Muscle of leg (tissue), 3 donors: ENCODE measurements at regions not wholly inside any gene's neighbourhood (a gene's known extent, or its start where the extent isn't known, plus 50 kb on each side); places are given as distances from the start of the nearest gene placed in this dataset.

ENCODE experiments used
- DNase-seq: peaks from one replicate; pipeline ENCODE4 v3.0.0; 2013
- H3K27ac ChIP-seq: one replicate; pipeline ENCODE4 v1.5.1; 2013; ENCODE audit warnings: mild to moderate bottlenecking, low read length, control low read depth
- H3K27me3 ChIP-seq: one replicate; pipeline ENCODE4 v1.6.1; 2013; ENCODE audit warnings: low read length; ENCODE audit not compliant: control insufficient read depth, insufficient read depth
- H3K36me3 ChIP-seq: one replicate; pipeline ENCODE4 v1.6.1; 2013; ENCODE audit warnings: low read length; ENCODE audit not compliant: control insufficient read depth, insufficient read depth
- H3K4me1 ChIP-seq: one replicate; pipeline ENCODE4 v1.6.1; 2013; ENCODE audit warnings: low read length; ENCODE audit not compliant: control insufficient read depth, insufficient read depth
- H3K4me3 ChIP-seq: one replicate; pipeline ENCODE4 v1.5.1; 2013; ENCODE audit warnings: low read length, control low read depth
- H3K9me3 ChIP-seq: replicated peaks from 2 replicates; pipeline ENCODE4 v1.6.1; 2013; ENCODE audit warnings: low read depth, low read length; ENCODE audit not compliant: control insufficient read depth
- WGBS: methylation state at CpG from one replicate; pipeline ENCODE4 v1.1.5; 2013; ENCODE audit warnings: missing lambda C conversion rate; ENCODE audit not compliant: insufficient coverage; 5-methylcytosine and 5-hydroxymethylcytosine counted together

GRCh38 chr1:88519156-88519555 lies 164.9 kb upstream of the PKN2 start:
- no CpG with 5 or more reads among the region's 1 CpG for WGBS

GRCh38 chr1:88523854-88524528 lies 160.1 kb upstream of the PKN2 start:
- WGBS, result no CpG with 5 or more reads among the region's 4 CpGs
- no peak overlapping the region for H3K27ac ChIP-seq
- no peak overlapping the region for H3K4me3 ChIP-seq
- no peaks in the 10 kb centered on the region for H3K27me3 ChIP-seq
- no peaks in the 10 kb centered on the region for H3K9me3 ChIP-seq
- H3K4me1 ChIP-seq, result no peaks in the 10 kb centered on the region
- no peak for DNase-seq
- no peaks in the 10 kb centered on the region for H3K36me3 ChIP-seq

More at GRCh38 chr1:88519156-88519555, 164.9 kb upstream of the PKN2 start:
- Histone ChIP-seq H3K4me1 (no peaks in the 10 kb centered on the region), H3K9me3 (no peaks in the 10 kb centered on the region), H3K4me3 (no peak overlapping the region), H3K27me3 (no peaks in the 10 kb centered on the region), H3K36me3 (no peaks in the 10 kb centered on the region), H3K27ac (no peak overlapping the region)
- peak; percentile 49 for DNase-seq

- Histone ChIP-seq H3K27ac (no peak overlapping the region), H3K4me1 (no peaks in the 10 kb centered on the region), H3K36me3 (no peaks in the 10 kb centered on the region), H3K9me3 (no peaks in the 10 kb centered on the region), H3K4me3 (no peak overlapping the region), H3K27me3 (no peaks in the 10 kb centered on the region)
- 100% methylated on average over 1 of the region's 3 CpGs for WGBS
- DNase-seq, result no peak
Observed at GRCh38 chr1:88526456-88526855, 157.6 kb upstream of the PKN2 start.

- H3K27ac ChIP-seq, result no peak overlapping the region
- 82% methylated on average over 2 of the region's 4 CpGs for WGBS
Observed at GRCh38 chr1:88528792-88529191, 155.3 kb upstream of the PKN2 start.

GRCh38 chr1:88529581-88529980 lies 154.5 kb upstream of the PKN2 start:
- Histone ChIP-seq H3K4me3 (no peak overlapping the region), H3K4me1 (no peaks in the 10 kb centered on the region), H3K36me3 (no peaks in the 10 kb centered on the region), H3K9me3 (no peaks in the 10 kb centered on the region), H3K27ac (no peak overlapping the region), H3K27me3 (no peaks in the 10 kb centered on the region)
- DNase-seq, result no peak
- 86% methylated on average over 5 of the region's 6 CpGs for WGBS

More at GRCh38 chr1:88528792-88529191, 155.3 kb upstream of the PKN2 start:
- Histone ChIP-seq H3K4me1 (no peaks in the 10 kb centered on the region), H3K4me3 (no peak overlapping the region), H3K36me3 (no peaks in the 10 kb centered on the region), H3K27me3 (no peaks in the 10 kb centered on the region), H3K9me3 (no peaks in the 10 kb centered on the region)
- no peak for DNase-seq

- no peak for DNase-seq
- WGBS, result 60% methylated on average over 1 of the region's 3 CpGs
- Histone ChIP-seq H3K4me3 (no peak overlapping the region), H3K27me3 (no peaks in the 10 kb centered on the region), H3K4me1 (no peaks in the 10 kb centered on the region), H3K36me3 (no peaks in the 10 kb centered on the region), H3K27ac (no peak overlapping the region), H3K9me3 (no peaks in the 10 kb centered on the region)
Observed at GRCh38 chr1:88530246-88530645, 153.8 kb upstream of the PKN2 start.

GRCh38 chr1:88537787-88538186 lies 146.3 kb upstream of the PKN2 start:
- H3K27ac ChIP-seq, result no peak overlapping the region
- peak; percentile 11 for DNase-seq
- no peaks in the 10 kb centered on the region for H3K36me3 ChIP-seq
- H3K9me3 ChIP-seq, result no peaks in the 10 kb centered on the region
- H3K4me3 ChIP-seq, result no peak overlapping the region
- WGBS, result no CpG with 5 or more reads among the region's 3 CpGs
- no peaks in the 10 kb centered on the region for H3K27me3 ChIP-seq
- H3K4me1 ChIP-seq, result no peaks in the 10 kb centered on the region

GRCh38 chr1:88538222-88538899 lies 145.7 kb upstream of the PKN2 start:
- no peaks in the 10 kb centered on the region for H3K36me3 ChIP-seq
- no peaks in the 10 kb centered on the region for H3K4me1 ChIP-seq
- H3K27me3 ChIP-seq, result no peaks in the 10 kb centered on the region
- H3K27ac ChIP-seq, result no peak overlapping the region
- no peaks in the 10 kb centered on the region for H3K9me3 ChIP-seq
- H3K4me3 ChIP-seq, result no peak overlapping the region
- no peak for DNase-seq
- no CpG with 5 or more reads among the region's 2 CpGs for WGBS

- Histone ChIP-seq H3K4me3 (no peak overlapping the region), H3K36me3 (no peaks in the 10 kb centered on the region), H3K27ac (no peak overlapping the region), H3K4me1 (no peaks in the 10 kb centered on the region), H3K27me3 (no peaks in the 10 kb centered on the region), H3K9me3 (no peaks in the 10 kb centered on the region)
- no peak for DNase-seq
- no CpG with 5 or more reads among the region's 2 CpGs for WGBS
Observed at GRCh38 chr1:88540255-88540654, 143.8 kb upstream of the PKN2 start.

GRCh38 chr1:88541596-88541995 lies 142.5 kb upstream of the PKN2 start:
- no peak overlapping the region for H3K27ac ChIP-seq
- WGBS, result no CpG with 5 or more reads among the region's 1 CpG

More at GRCh38 chr1:88541596-88541995, 142.5 kb upstream of the PKN2 start:
- Histone ChIP-seq H3K9me3 (no peaks in the 10 kb centered on the region), H3K4me1 (no peaks in the 10 kb centered on the region), H3K36me3 (no peaks in the 10 kb centered on the region), H3K27me3 (no peaks in the 10 kb centered on the region), H3K4me3 (no peak overlapping the region)
- no peak for DNase-seq
